ENCODE measurements at regions not wholly inside any gene's neighbourhood (a gene's known extent, or its start where the extent isn't known, plus 50 kb on each side); places are given as distances from the start of the nearest gene placed in this dataset.

- TF ChIP-seq ZBTB40 (IDR thresholded peaks at IDR 0.05; ENCODE audit: borderline replicate concordance): no peak
- no peak for TF ChIP-seq PRDM15 (CRISPR knock-in tag; IDR thresholded peaks at IDR 0.05)
- TF ChIP-seq RBBP5 (conservative IDR thresholded peaks at IDR 0.05): no peak
- TF ChIP-seq IKZF2 (IDR thresholded peaks at IDR 0.05): no peak
- TF ChIP-seq POLR2AphosphoS5 (IDR thresholded peaks at IDR 0.05; ENCODE audit: low read length): no peak
- TF ChIP-seq FOXM1 (IDR thresholded peaks at IDR 0.05; ENCODE audit: low read depth, low read length): no peak
- no peak for TF ChIP-seq ZNF274 (IDR thresholded peaks at IDR 0.05; ENCODE audit: insufficient read depth, insufficient read length)
- no peak for TF ChIP-seq JUND (IDR thresholded peaks at IDR 0.05; ENCODE audit: low read depth, low read length)
- no peak for TF ChIP-seq CTCF (IDR thresholded peaks at IDR 0.05 in 2 of 3, conservative IDR thresholded peaks at IDR 0.05 in 1 of 3; ENCODE audit: control insufficient read depth in 2 of 3, extremely low read depth in 1 of 3, insufficient read depth in 1 of 3, low read depth in 3 of 3, low read length in 3 of 3)
- no peak for TF ChIP-seq ELK1 (IDR thresholded peaks at IDR 0.05; ENCODE audit: low read depth, low read length)
- no peak for TF ChIP-seq GABPA (IDR thresholded peaks at IDR 0.05; ENCODE audit: low read depth)
- TF ChIP-seq TCF7 (IDR thresholded peaks at IDR 0.05; ENCODE audit: borderline replicate concordance): no peak
Observed at GRCh38 chr18:45186832-45187231, 428.4 kb upstream of the SLC14A2 start.

Measured in GM12878 (cell line).